GM12891 (cell line): ENCODE measurements at regions not wholly inside any gene's neighbourhood (a gene's known extent, or its start where the extent isn't known, plus 50 kb on each side); places are given as distances from the start of the nearest gene placed in this dataset.
"Not testable (repeated sequence)": the region's sequence is repeated elsewhere in the genome, so short reads cannot be mapped to it uniquely, and the experiment has no call there.

Experiments
- DNase-seq: peaks from one replicate; pipeline ENCODE4 v3.0.0; 2011; ENCODE audit warnings: low spot score; ENCODE audit not compliant: insufficient read length
- FAIRE-seq: peaks from 2 replicates; lab custom pipeline; 2011; peaks lifted over from hg19 to GRCh38; lab: Jason Lieb, UNC
- PAX5 ChIP-seq: IDR thresholded peaks from 2 replicates; pipeline ENCODE4 v1.6.1; 2011; ENCODE audit warnings: low read length, moderate library complexity, mild to moderate bottlenecking; ENCODE audit not compliant: insufficient read depth, severe bottlenecking
- POLR2A ChIP-seq: IDR thresholded peaks from 2 replicates; pipeline ENCODE4 v1.6.1; 2011; ENCODE audit warnings: low read depth, low read length, control low read depth
- POLR2AphosphoS5 ChIP-seq: IDR thresholded peaks from 2 replicates; pipeline ENCODE4 v1.6.1; 2011; ENCODE audit warnings: low read depth, low read length, control low read depth
- POU2F2 ChIP-seq: IDR thresholded peaks from 2 replicates; pipeline ENCODE4 v1.6.1; 2011; ENCODE audit warnings: low read depth, mild to moderate bottlenecking, control low read depth, low read length, moderate library complexity
- SPI1 ChIP-seq: IDR thresholded peaks from 2 replicates; pipeline ENCODE4 v1.6.1; 2011; ENCODE audit warnings: low read depth, low read length, control low read depth
- TAF1 ChIP-seq: IDR thresholded peaks from 2 replicates; pipeline ENCODE4 v1.6.1; 2011; ENCODE audit warnings: low read depth, low read length, control low read depth

DNA sequence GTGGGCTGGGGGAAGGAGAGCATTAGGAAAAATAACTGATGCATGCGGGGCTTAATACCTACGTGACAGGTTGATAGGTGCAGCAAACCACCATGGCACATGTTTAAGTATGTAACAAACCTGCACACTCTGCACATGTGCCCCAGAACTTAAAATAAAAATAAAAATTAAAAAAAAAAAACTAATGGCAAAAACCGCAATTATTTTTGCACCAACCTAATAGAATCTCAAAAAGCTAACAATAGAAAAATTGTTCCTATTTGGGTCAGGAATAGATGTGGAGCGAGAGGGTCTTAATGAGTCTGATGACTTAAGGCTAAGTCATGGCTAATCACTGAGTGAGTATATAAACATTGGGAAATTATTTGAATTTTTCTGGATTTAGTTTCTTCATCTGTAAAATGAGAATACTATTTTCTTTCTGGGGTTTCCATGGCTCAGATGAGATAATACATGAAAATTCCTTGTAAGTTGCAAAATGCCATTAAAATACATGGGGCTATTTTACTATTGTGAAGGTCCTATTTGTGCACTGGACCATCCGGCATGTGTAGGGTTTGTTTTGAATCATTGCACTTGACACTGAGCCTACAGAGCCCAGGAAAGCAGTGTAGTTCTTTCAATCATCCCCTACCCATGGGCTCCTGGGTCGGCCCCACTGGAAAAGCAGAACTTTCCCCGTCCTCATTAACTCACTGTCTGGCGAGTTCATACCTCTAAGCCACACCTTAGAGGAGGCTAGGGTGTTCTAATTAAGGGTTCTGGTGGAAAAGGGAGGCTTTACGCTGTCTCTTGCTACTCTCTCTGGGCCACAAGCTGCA lies 164.1 kb upstream of the NTF3 start:
- no peak for FAIRE-seq
- TF ChIP-seq SPI1 (no peak), POLR2AphosphoS5 (no peak), POU2F2 (no peak), PAX5 (no peak), POLR2A (no peak), TAF1 (no peak)
- DNase-seq: no peak

DNA sequence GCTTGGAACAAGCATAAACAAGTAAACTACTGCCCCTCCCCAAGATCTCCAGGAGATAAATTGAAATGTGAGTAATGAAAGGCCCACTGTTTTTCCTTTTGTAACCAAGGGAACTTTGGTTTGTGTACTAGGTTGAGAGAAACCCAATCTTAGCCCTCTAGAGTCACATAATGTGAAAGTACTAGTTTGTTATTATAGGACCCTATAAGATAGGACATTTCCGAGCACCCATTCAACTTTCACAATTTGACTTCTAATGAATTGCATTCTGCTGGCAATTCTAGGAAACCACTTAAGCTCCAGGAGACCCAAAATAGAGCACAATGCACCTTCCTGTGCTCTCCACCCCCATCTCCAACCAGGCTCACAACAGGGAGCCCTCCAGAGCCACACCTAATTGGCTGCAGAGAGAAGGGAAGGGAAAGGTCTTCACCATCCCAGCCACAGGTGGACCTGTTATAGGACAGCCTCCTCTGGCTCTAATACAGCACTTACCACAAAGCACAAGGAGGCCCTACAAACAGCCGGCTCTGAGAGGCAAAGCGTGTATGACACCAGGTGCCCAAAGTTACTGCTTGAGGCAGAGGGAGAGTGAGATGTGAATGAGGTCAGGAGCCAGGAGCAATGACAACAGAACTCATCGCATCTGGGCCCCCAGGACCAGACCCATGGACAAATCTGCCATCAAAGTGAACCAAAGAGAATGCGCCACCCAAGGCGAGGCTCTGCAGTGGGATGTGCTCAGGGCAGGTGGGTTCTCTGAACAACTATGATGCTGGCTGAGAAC lies 163.3 kb upstream of the NTF3 start:
- no peak for FAIRE-seq
- DNase-seq: no peak
- TF ChIP-seq PAX5: no peak
- TF ChIP-seq SPI1: no peak
- TF ChIP-seq TAF1: no peak
- no peak for TF ChIP-seq POLR2A
- TF ChIP-seq POLR2AphosphoS5: no peak
- no peak for TF ChIP-seq POU2F2

GRCh38 chr12:5269846-5270245 lies 162.1 kb upstream of the NTF3 start:
- FAIRE-seq (no peak), DNase-seq (no peak)
- TF ChIP-seq POLR2AphosphoS5 (no peak), SPI1 (no peak), PAX5 (no peak), POLR2A (no peak), TAF1 (no peak), POU2F2 (no peak)

DNA sequence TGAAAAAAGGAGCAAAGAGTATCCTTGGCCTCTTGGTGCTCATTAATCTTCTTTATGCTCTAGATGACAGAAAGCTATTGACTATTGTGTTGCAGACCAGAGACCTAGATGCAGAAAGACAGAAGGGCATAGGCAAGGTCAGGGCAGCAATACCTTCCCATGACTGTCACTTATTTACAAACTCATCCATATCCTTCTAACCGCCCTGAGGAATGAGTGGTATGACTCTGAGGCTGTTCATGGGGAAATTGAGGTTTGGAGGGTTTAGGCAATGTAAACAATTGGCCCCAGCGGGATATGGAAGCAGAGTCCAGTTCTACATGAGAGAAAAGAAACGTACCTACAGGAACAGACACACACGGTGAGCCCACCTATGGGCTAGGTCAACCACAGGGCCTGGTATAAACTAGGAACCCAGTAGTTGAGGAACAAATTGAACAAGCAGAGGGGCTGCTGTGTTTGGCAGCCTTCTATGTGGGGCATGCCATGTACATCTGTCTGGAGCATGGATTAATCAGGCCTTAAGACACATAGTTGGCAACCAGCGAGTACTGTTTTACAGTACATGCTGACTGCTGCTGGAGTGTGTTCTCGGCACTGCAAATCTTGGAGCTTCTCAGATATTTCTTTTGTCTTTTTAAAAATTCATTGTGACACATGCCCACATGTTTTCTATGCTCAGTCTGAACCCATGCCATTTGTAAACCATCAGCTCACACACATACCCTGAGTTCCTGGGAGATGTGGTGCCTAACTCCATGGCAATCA lies 159.7 kb upstream of the NTF3 start:
- no peak for TF ChIP-seq POU2F2
- TF ChIP-seq POLR2AphosphoS5: no peak
- TF ChIP-seq TAF1: no peak
- TF ChIP-seq PAX5: no peak
- no peak for TF ChIP-seq SPI1
- TF ChIP-seq POLR2A: no peak
- FAIRE-seq: no peak
- DNase-seq: no peak

DNA sequence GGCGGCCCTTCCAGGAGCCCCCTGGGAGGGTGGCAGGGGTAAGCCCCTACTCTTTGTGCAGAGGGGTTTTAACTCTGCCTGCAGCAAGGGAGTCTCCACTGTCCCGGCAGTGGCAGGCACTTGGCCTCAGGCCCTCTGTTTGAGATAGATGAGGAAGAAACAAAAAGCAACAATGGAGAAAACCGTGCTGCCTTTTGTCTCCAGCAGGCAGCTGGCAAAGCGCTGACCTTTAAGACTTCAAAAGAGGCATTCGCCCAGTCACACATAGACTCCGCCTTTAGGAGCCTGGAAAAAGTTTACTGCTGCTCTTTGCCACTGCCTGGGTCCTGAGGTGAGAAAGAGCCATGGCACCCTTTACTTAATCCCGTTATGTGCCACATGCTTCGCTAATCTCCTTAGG lies 158.2 kb upstream of the NTF3 start:
- no peak for DNase-seq
- TF ChIP-seq SPI1 (no peak), PAX5 (no peak), POLR2A (no peak), TAF1 (no peak), POU2F2 (no peak), POLR2AphosphoS5 (no peak)
- FAIRE-seq: no peak

DNA sequence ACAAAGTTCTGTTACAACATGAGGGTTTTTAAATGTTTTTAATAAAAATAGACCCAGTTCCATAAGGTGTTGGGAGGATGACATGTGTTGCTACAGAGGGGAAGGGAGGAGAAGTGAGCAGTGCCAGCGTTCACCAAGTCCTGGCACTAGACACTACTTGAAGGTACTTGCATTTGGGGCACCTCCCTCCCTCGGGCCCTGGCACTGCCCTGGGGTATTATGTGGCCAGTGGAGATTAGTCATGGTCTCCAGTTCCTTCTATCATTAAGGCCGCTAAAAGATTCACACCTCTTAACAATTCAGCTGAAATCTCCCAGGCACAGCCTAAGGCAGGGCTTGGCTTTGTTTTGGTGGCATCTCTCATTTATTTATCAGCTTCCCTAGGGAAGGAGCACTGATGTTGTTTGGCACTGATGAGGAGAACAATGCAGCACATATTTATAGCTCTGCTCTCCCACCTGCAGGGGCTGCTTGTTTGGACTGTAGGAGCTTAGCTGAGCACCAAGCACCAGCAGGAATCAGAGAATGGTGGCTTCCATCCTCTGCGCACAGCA lies 155.5 kb upstream of the NTF3 start:
- no peak for FAIRE-seq
- TF ChIP-seq SPI1 (no peak), PAX5 (no peak), POLR2AphosphoS5 (no peak), POU2F2 (no peak), TAF1 (no peak), POLR2A (no peak)
- no peak for DNase-seq

DNA sequence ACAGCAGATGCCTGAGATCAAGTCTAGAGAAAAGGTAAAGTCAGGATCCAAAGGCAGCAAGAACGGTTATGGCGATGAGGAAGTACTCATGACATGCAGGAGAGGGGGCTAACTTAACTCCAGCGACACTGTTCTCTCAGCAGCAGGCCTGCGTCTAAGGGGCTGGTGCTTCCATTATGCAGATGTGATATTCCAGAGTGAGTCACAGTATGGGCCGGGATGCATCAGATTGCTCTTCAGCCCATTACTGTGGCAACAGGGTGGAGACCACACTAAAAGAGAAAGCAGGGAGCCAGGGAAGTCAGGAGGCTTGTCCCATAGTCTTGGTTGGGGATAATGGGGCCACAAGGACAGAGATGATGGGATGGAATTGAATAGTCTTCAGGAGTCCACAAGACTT lies 151.8 kb upstream of the NTF3 start:
- no peak for DNase-seq
- no peak for FAIRE-seq
- TF ChIP-seq PAX5 (no peak), POU2F2 (no peak), POLR2A (no peak), TAF1 (no peak), SPI1 (no peak), POLR2AphosphoS5 (no peak)

DNA sequence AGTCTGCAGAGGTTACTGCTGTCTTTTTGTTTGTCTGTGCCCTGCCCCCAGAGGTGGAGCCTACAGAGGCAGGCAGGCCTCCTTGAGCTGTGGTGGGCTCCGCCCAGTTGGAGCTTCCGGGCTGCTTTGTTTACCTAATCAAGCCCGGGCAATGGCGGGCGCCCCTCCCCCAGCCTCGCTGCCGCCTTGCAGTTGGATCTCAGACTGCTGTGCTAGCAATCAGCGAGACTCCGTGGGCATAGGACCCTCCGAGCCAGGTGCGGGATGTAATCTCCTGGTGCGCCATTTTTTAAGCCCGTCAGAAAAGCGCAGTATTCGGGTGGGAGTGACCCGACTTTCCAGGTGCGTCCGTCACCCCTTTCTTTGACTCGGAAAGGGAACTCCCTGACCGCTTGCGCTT lies 141.5 kb upstream of the NTF3 start:
- not testable (repeated sequence) for FAIRE-seq, DNase-seq

DNA sequence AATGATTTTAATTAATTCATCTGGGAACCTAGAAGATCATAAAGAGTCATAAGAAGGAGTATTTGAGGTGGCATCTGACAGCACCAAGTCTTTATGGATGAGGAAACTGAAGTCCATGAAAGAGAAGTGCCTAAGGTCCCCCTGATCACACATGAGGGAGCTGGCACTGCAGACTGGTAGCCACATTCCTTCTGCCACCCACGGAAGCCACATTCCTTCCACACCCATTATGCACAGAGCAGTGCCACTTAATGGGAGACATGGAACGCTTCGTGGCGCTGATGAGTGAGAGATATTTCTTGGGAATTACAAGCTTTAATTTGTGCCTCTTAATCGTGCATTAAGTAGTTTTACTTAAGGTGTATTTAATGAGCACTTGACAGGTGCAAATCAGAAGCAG lies 139.3 kb upstream of the NTF3 start:
- TF ChIP-seq POU2F2: no peak
- TF ChIP-seq POLR2A: no peak
- TF ChIP-seq SPI1: no peak
- TF ChIP-seq PAX5: no peak
- no peak for TF ChIP-seq POLR2AphosphoS5
- no peak for TF ChIP-seq TAF1
- FAIRE-seq: no peak

More for the DNA sequence above, 139.3 kb upstream of the NTF3 start:
- no peak for DNase-seq
